Prostate gland (tissue), 2 donors: ENCODE measurements at regions not wholly inside any gene's neighbourhood (a gene's known extent, or its start where the extent isn't known, plus 50 kb on each side); places are given as distances from the start of the nearest gene placed in this dataset.

ENCODE experiments used
- DNase-seq: peaks from one replicate; pipeline ENCODE4 v3.0.0-alpha.2; 2019; ENCODE audit warnings: low spot score
- H3K27ac ChIP-seq, 2 donors: fragments of 200-600 bp; sonication (generic); 2 replicates each; pipeline ENCODE4 v1.5.1; 2017 to 2019
- H3K27me3 ChIP-seq: fragments of 200-600 bp; sonication (generic); replicated peaks from 2 replicates; pipeline ENCODE4 v1.5.1; 2019; ENCODE audit not compliant: insufficient read depth
- H3K36me3 ChIP-seq, 2 donors: fragments of 200-600 bp; sonication (generic); 1 replicate in 1 of 2; 2 replicates in 1 of 2; pipeline versions ENCODE4 v1.5.1 to v1.8.1; 2017 to 2019
- H3K4me1 ChIP-seq: fragments of 200-600 bp; sonication (generic); replicated peaks from 2 replicates; pipeline ENCODE4 v1.5.1; 2019
- H3K4me3 ChIP-seq, 2 donors: fragments of 200-600 bp; sonication (generic); 2 replicates each; pipeline ENCODE4 v1.5.1; 2017 to 2019
- H3K9me3 ChIP-seq: fragments of 200-600 bp; sonication (generic); 2 replicates; pipeline ENCODE4 v1.5.1; 2017
- CTCF ChIP-seq, 4 experiments: fragments of 200-600 bp in 2 of 4; fragments of 450-650 bp in 2 of 4; sonication (generic) in 2 of 4; IDR thresholded peaks; 1 replicate in 3 of 4; 2 replicates in 1 of 4; pipeline ENCODE4 v1.5.1; 2016 to 2019; ENCODE audit warnings: antibody characterized with exemption in 4 of 4, mild to moderate bottlenecking in 2 of 4, moderate library complexity in 2 of 4
- POLR2A ChIP-seq: fragments of 450-650 bp; IDR thresholded peaks from one replicate; pipeline ENCODE4 v1.6.1; 2016; ENCODE audit warnings: antibody characterized with exemption, mild to moderate bottlenecking
- POLR2AphosphoS5 ChIP-seq: sonication (generic); formaldehyde crosslinking; IDR thresholded peaks from one replicate; pipeline ENCODE4 v1.6.1; 2017; ENCODE audit warnings: antibody characterized with exemption
- WGBS: methylation state at CpG from one replicate; pipeline ENCODE4 v1.1.5; 2018; 5-methylcytosine and 5-hydroxymethylcytosine counted together
- intact Hi-C: fragments of 100-400 bp; cut with DNase I; formaldehyde crosslinking; loops from one replicate; pipeline ENCODE4 v1.14.2; 2022

- no peak for DNase-seq
- Histone ChIP-seq H3K27me3 (no peaks in the 10 kb centered on the region), H3K4me1 (no peaks in the 10 kb centered on the region), H3K27ac (no peak overlapping the region), H3K9me3 (no peaks in the 10 kb centered on the region), H3K36me3 (no peaks in the 10 kb centered on the region), H3K4me3 (no peak overlapping the region)
- TF ChIP-seq POLR2A (no peak), POLR2AphosphoS5 (no peak), CTCF (IDR thresholded peaks at IDR 0.05) (no peak)
- 10% methylated on average over 1 of the region's 1 CpG for WGBS
- intact Hi-C loops, result no loop called here
These were observed 306.6 kb downstream of the CTH start for GRCh38 chr1:70717656-70718055.

GRCh38 chr1:70718086-70718630 lies 307.1 kb downstream of the CTH start:
- Histone ChIP-seq H3K4me1 (no peaks in the 10 kb centered on the region), H3K27me3 (no peaks in the 10 kb centered on the region), H3K9me3 (no peaks in the 10 kb centered on the region), H3K27ac (no peak overlapping the region), H3K36me3 (no peaks in the 10 kb centered on the region), H3K4me3 (no peak overlapping the region)
- 47% methylated on average over 2 of the region's 2 CpGs for WGBS
- intact Hi-C loops, result no loop called here
- no peak for DNase-seq
- TF ChIP-seq CTCF (IDR thresholded peaks at IDR 0.05) (no peak), POLR2A (no peak), POLR2AphosphoS5 (no peak)

GRCh38 chr1:70719154-70719553 lies 308.1 kb downstream of the CTH start:
- Histone ChIP-seq H3K36me3 (no peaks in the 10 kb centered on the region), H3K27me3 (no peaks in the 10 kb centered on the region), H3K4me3 (no peak overlapping the region), H3K27ac (no peak overlapping the region), H3K4me1 (no peaks in the 10 kb centered on the region), H3K9me3 (no peaks in the 10 kb centered on the region)
- no peak for DNase-seq
- intact Hi-C loops, result no loop called here
- WGBS, result 29% methylated on average over 2 of the region's 2 CpGs
- no peak for TF ChIP-seq CTCF (IDR thresholded peaks at IDR 0.05)
- no peak for TF ChIP-seq POLR2A
- TF ChIP-seq POLR2AphosphoS5, result no peak

GRCh38 chr1:70720109-70720508 lies 309.0 kb downstream of the CTH start:
- intact Hi-C loops, result no loop called here
- H3K36me3 ChIP-seq, result no peaks in the 10 kb centered on the region
- no peaks in the 10 kb centered on the region for H3K9me3 ChIP-seq
- no peak for TF ChIP-seq POLR2AphosphoS5
- TF ChIP-seq CTCF (IDR thresholded peaks at IDR 0.05), result no peak
- no peak for TF ChIP-seq POLR2A
- H3K27me3 ChIP-seq, result no peaks in the 10 kb centered on the region
- 65% methylated on average over 1 of the region's 1 CpG for WGBS
- no peak overlapping the region for H3K4me3 ChIP-seq
- H3K4me1 ChIP-seq, result no peaks in the 10 kb centered on the region
- H3K27ac ChIP-seq, result no peak overlapping the region
- no peak for DNase-seq

- Histone ChIP-seq H3K36me3 (no peaks in the 10 kb centered on the region), H3K4me1 (no peaks in the 10 kb centered on the region), H3K27ac (no peak overlapping the region), H3K9me3 (no peaks in the 10 kb centered on the region), H3K27me3 (no peaks in the 10 kb centered on the region), H3K4me3 (no peak overlapping the region)
- 50% methylated on average over 1 of the region's 1 CpG for WGBS
- intact Hi-C loops, result no loop called here
- no peak for DNase-seq
- no peak for TF ChIP-seq CTCF (IDR thresholded peaks at IDR 0.05)
- TF ChIP-seq POLR2A, result no peak
These were observed 309.5 kb downstream of the CTH start for GRCh38 chr1:70720521-70720920.
